ENCODE measurements at regions not wholly inside any gene's neighbourhood (a gene's known extent, or its start where the extent isn't known, plus 50 kb on each side); places are given as distances from the start of the nearest gene placed in this dataset.
"Not testable (repeated sequence)": the region's sequence is repeated elsewhere in the genome, so short reads cannot be mapped to it uniquely, and the experiment has no call there.

- Mint-ChIP-seq H3K27me3 (peaks cover 3% of the 10 kb centered on the region), H3K4me1 (ENCODE audit: low read depth) (no peaks in the 10 kb centered on the region), H3K9me3 (ENCODE audit: low read depth) (no peaks in the 10 kb centered on the region), H3K36me3 (no peaks in the 10 kb centered on the region), H3K27ac (no peak overlapping the region), H3K4me3 (no peak overlapping the region)
These were observed 273.8 kb upstream of the RPS23 start for GRCh38 chr5:82551840-82552385.

- Mint-ChIP-seq H3K4me3 (no peak overlapping the region), H3K9me3 (ENCODE audit: low read depth) (peaks cover 1% of the 10 kb centered on the region), H3K4me1 (ENCODE audit: low read depth) (no peaks in the 10 kb centered on the region), H3K27ac (no peak overlapping the region), H3K36me3 (no peaks in the 10 kb centered on the region), H3K27me3 (peaks cover 3% of the 10 kb centered on the region)
These were observed 273.0 kb upstream of the RPS23 start for GRCh38 chr5:82551192-82551591.

- Mint-ChIP-seq H3K27ac (no peak overlapping the region), H3K27me3 (peaks cover 6% of the 10 kb centered on the region), H3K36me3 (no peaks in the 10 kb centered on the region), H3K4me1 (ENCODE audit: low read depth) (no peaks in the 10 kb centered on the region), H3K9me3 (ENCODE audit: low read depth) (peaks cover 3% of the 10 kb centered on the region), H3K4me3 (no peak overlapping the region)
These were observed 271.1 kb upstream of the RPS23 start for GRCh38 chr5:82549263-82549662.

GRCh38 chr5:82544004-82544403 lies 265.9 kb upstream of the RPS23 start:
- no peak overlapping the region for H3K27ac Mint-ChIP-seq
- H3K36me3 Mint-ChIP-seq: no peaks in the 10 kb centered on the region
- H3K4me1 Mint-ChIP-seq (ENCODE audit: low read depth): no peaks in the 10 kb centered on the region
- H3K9me3 Mint-ChIP-seq (ENCODE audit: low read depth): peaks cover 12% of the 10 kb centered on the region
- H3K27me3 Mint-ChIP-seq: peaks cover 4% of the 10 kb centered on the region
- H3K4me3 Mint-ChIP-seq: no peak overlapping the region

DNA sequence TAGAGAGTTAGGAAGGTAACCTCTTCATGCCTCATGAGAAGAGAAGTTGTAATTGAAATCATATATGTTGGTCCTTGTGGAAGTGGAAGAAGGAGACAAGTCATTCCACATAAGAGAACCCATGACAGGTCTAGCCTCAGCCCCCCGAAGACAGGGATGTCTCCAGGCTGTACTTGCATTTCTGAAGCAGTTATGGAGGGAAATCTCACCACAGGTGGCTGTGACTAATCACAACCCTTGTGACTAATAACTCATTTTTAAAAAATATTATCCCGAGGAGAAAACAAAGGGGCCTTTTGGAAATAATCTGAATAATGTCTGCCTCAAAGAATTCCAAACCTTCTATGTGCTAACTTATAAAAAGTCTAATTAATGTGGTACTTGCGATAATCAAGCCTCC lies 262.1 kb upstream of the RPS23 start:
- Mint-ChIP-seq H3K4me1 (ENCODE audit: low read depth) (no peaks in the 10 kb centered on the region), H3K27me3 (peaks cover 2% of the 10 kb centered on the region), H3K36me3 (no peaks in the 10 kb centered on the region), H3K9me3 (ENCODE audit: low read depth) (peaks cover 9% of the 10 kb centered on the region), H3K27ac (no peak overlapping the region), H3K4me3 (no peak overlapping the region)

DNA sequence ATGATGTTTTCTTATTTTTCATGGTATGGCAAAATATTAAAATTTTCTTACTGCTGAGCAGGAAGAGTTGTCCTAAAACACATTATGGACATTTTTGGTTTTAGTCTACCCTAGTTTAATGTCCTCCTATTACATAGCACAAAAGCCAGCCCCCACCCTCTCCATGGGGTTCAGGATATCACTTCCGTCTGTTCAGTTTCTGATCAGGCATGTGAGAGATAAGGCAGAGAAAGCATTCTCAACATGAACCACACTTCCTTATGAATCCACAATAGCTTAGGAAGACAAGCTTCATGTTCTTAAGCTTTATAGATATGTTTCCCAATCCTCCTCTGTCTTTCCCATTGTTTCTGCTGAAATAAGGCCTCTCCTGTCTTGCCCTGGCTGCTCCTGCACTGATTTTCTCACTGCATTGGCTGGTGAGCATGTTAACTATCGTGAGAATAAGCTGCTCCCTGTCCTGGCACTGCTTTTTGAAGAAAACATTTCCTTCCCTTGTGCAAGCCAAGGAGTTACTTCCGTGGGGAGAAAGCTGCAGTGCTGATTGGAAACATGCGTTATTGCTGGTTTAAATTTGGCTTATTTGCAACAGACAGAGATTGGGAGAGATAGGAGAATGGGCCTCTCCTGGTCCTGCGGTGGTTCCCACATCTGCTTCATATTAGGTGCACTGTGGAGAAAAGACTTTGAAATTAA lies 260.3 kb upstream of the RPS23 start:
- Mint-ChIP-seq H3K36me3 (no peaks in the 10 kb centered on the region), H3K4me1 (ENCODE audit: low read depth) (no peaks in the 10 kb centered on the region), H3K27ac (no peak overlapping the region), H3K27me3 (no peaks in the 10 kb centered on the region), H3K9me3 (ENCODE audit: low read depth) (peaks cover 7% of the 10 kb centered on the region), H3K4me3 (no peak overlapping the region)

DNA sequence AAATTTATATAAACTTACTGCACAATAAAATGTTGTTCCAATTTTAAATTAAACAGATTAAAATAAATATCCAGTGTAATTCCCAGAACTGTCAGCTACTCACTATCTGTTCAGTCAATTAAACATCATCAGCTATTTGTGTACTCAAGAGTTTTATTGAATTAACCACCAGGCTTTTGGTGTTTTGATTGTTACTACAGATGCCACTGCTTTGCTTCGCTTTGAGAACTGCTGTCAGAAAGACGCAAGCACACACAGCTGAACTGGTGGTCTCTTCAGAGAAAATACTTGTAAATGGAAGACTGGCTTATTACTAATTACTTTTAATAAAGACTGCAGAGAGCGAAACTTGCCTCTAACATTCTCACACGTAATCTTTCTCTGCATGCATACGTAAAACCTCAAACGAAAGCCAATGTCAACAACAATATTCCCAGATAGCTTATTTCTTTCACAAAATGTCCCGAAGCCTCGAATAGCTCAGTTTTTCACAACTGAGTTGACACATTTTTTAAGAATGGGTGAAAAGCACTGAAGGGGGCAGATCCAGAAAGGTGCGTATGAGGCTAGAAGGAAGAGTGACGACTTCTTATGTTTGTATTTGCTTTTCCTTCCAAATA lies 259.6 kb upstream of the RPS23 start:
- Mint-ChIP-seq H3K4me1 (ENCODE audit: low read depth) (no peaks in the 10 kb centered on the region), H3K27me3 (no peaks in the 10 kb centered on the region), H3K36me3 (no peaks in the 10 kb centered on the region), H3K27ac (no peak overlapping the region), H3K9me3 (ENCODE audit: low read depth) (no peaks in the 10 kb centered on the region), H3K4me3 (no peak overlapping the region)

DNA sequence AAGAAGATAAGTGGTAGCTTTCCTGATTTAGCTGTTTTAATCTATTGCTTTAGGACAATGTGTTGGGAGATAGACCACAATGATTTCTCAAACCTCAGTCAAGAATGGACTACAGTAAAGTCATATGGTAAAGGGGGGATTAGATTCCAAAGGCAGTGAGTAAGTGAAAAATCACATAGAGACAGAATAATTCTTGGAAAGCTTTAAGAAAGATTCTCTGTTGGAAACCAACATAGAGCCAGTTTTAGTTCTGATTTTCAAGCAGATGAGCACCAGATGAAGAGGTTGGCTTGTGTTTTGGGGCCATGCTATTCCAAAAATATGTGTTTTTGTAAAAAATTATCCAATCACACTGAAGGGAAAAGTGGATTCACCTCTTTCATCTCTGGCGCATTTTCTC lies 256.8 kb upstream of the RPS23 start:
- no peak overlapping the region for H3K27ac Mint-ChIP-seq

GRCh38 chr5:82532075-82532474 lies 253.9 kb upstream of the RPS23 start:
- H3K27me3 Mint-ChIP-seq; H3K4me3 Mint-ChIP-seq; H3K4me1 Mint-ChIP-seq (ENCODE audit: low read depth); H3K9me3 Mint-ChIP-seq (ENCODE audit: low read depth); H3K36me3 Mint-ChIP-seq; H3K27ac Mint-ChIP-seq: not testable (repeated sequence)

More for the DNA sequence above, 256.8 kb upstream of the RPS23 start:
- H3K4me3 Mint-ChIP-seq: no peak overlapping the region
- H3K36me3 Mint-ChIP-seq: no peaks in the 10 kb centered on the region
- H3K27me3 Mint-ChIP-seq: no peaks in the 10 kb centered on the region
- no peaks in the 10 kb centered on the region for H3K9me3 Mint-ChIP-seq (ENCODE audit: low read depth)
- H3K4me1 Mint-ChIP-seq (ENCODE audit: low read depth): no peaks in the 10 kb centered on the region

GRCh38 chr5:82526540-82526939 lies 248.4 kb upstream of the RPS23 start:
- no peaks in the 10 kb centered on the region for H3K27me3 Mint-ChIP-seq
- no peak overlapping the region for H3K4me3 Mint-ChIP-seq
- H3K27ac Mint-ChIP-seq: no peak overlapping the region
- H3K9me3 Mint-ChIP-seq (ENCODE audit: low read depth): no peaks in the 10 kb centered on the region
- H3K36me3 Mint-ChIP-seq: peaks cover 2% of the 10 kb centered on the region
- H3K4me1 Mint-ChIP-seq (ENCODE audit: low read depth): no peaks in the 10 kb centered on the region

- H3K9me3 Mint-ChIP-seq (ENCODE audit: low read depth): no peaks in the 10 kb centered on the region
- no peak overlapping the region for H3K27ac Mint-ChIP-seq
- peaks cover 2% of the 10 kb centered on the region for H3K36me3 Mint-ChIP-seq
- no peaks in the 10 kb centered on the region for H3K4me1 Mint-ChIP-seq (ENCODE audit: low read depth)
- no peak overlapping the region for H3K4me3 Mint-ChIP-seq
- no peaks in the 10 kb centered on the region for H3K27me3 Mint-ChIP-seq
These were observed 247.5 kb upstream of the RPS23 start for GRCh38 chr5:82525626-82526025.

GRCh38 chr5:82523633-82524032 lies 245.5 kb upstream of the RPS23 start:
- no peaks in the 10 kb centered on the region for H3K9me3 Mint-ChIP-seq (ENCODE audit: low read depth)
- H3K4me1 Mint-ChIP-seq (ENCODE audit: low read depth): no peaks in the 10 kb centered on the region
- no peak overlapping the region for H3K4me3 Mint-ChIP-seq
- H3K27me3 Mint-ChIP-seq: no peaks in the 10 kb centered on the region
- H3K27ac Mint-ChIP-seq: no peak overlapping the region
- H3K36me3 Mint-ChIP-seq: peaks cover 2% of the 10 kb centered on the region

GRCh38 chr5:82522897-82523296 lies 244.7 kb upstream of the RPS23 start:
- H3K4me1 Mint-ChIP-seq (ENCODE audit: low read depth): no peaks in the 10 kb centered on the region
- H3K27me3 Mint-ChIP-seq: no peaks in the 10 kb centered on the region
- no peak overlapping the region for H3K4me3 Mint-ChIP-seq
- no peaks in the 10 kb centered on the region for H3K9me3 Mint-ChIP-seq (ENCODE audit: low read depth)
- no peak overlapping the region for H3K27ac Mint-ChIP-seq
- no peaks in the 10 kb centered on the region for H3K36me3 Mint-ChIP-seq

- Mint-ChIP-seq H3K36me3 (no peaks in the 10 kb centered on the region), H3K27me3 (no peaks in the 10 kb centered on the region), H3K9me3 (ENCODE audit: low read depth) (no peaks in the 10 kb centered on the region), H3K4me1 (ENCODE audit: low read depth) (no peaks in the 10 kb centered on the region), H3K27ac (no peak overlapping the region), H3K4me3 (no peak overlapping the region)
These were observed 243.4 kb upstream of the RPS23 start for GRCh38 chr5:82521431-82522051.

GRCh38 chr5:82519558-82519957 lies 241.4 kb upstream of the RPS23 start:
- Mint-ChIP-seq H3K27me3 (no peaks in the 10 kb centered on the region), H3K4me3 (no peak overlapping the region), H3K36me3 (no peaks in the 10 kb centered on the region), H3K4me1 (ENCODE audit: low read depth) (no peaks in the 10 kb centered on the region), H3K27ac (no peak overlapping the region), H3K9me3 (ENCODE audit: low read depth) (no peaks in the 10 kb centered on the region)

Data from activated naive CD8-positive, alpha-beta T cell (primary cell).